ENCODE measurements at regions not wholly inside any gene's neighbourhood (a gene's known extent, or its start where the extent isn't known, plus 50 kb on each side); places are given as distances from the start of the nearest gene placed in this dataset.
"Not testable (repeated sequence)": the region's sequence is repeated elsewhere in the genome, so short reads cannot be mapped to it uniquely, and the experiment has no call there.

DNA sequence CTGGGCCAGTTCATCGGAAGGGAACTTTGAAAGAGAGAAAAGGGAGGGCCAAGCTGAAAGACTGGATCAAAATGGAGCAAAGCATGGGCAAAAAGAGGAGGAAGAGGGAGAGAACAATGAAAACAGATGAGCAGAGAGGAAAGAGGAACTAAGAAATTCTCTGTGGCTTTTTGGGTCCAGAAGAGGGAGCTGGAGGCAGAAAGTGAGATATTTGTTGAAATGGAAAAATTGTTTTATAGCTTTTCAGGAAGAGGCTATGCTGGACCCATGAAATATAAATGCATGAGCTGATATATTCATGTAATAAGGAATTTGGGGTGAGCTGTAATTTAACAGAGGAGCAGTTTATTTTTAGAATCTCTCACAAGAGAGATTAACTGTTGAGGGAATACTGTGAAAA, 457.3 kb downstream of the DMAC1 start:
- DNase-seq (ENCODE audit: low spot score) = no peak

DNA sequence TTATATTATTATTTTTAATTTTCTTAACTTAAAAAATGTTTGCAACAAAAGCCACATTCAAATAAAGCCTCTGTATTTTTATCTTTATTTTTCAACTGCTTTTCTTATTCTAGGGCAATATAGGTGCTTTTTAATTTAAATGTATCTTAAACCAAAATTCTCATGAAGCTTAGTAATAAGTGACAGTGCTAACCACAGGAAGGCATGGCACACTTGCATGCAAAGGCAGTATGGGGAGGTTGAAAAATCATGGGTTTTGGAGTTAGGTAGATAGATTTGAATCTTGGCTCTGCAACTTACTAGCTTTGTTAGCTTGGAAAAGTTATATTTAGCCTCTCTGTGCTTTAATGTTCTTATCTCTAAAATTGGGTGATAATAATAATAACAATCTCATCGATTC, 458.0 kb downstream of the DMAC1 start:
- DNase-seq (ENCODE audit: low spot score) = no peak

- no peak for DNase-seq (ENCODE audit: low spot score)
These were observed 459.1 kb downstream of the DMAC1 start for GRCh38 chr9:7340451-7340850.

DNA sequence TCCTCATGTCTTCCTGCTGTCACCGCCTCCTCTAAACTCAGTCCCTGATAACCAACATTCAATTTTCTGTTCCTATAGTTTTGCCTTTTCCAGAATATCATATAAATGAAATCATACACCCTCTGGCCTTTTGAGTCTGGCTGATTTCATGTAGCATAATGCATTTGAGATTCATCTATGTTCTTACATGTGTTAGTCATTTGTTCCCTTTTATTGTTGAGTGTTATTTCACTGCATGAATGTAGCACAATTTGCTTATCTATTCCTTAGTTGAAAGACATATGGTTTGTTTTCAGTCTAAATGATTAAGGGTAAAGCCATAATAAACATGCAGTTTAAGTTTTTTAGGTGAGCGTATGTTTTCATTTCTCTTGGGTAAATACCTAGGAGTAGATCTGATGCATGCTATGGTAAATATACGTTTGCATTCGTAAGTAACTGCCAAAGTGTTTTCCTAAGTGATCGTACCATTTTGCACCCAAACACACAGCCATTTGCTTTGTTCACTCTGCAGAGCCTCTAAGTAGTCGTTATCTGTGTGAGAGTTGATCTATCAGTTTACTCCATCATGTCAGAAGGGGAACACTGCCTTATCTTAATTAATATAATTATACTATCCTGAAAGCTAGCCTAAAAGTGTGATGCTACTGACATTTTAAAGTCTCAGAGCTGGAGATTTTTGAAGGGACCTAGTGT, 460.8 kb downstream of the DMAC1 start:
- no peak for DNase-seq (ENCODE audit: low spot score)

- DNase-seq (ENCODE audit: low spot score) = no peak
These were observed 463.1 kb downstream of the DMAC1 start for GRCh38 chr9:7336356-7337065.

DNA sequence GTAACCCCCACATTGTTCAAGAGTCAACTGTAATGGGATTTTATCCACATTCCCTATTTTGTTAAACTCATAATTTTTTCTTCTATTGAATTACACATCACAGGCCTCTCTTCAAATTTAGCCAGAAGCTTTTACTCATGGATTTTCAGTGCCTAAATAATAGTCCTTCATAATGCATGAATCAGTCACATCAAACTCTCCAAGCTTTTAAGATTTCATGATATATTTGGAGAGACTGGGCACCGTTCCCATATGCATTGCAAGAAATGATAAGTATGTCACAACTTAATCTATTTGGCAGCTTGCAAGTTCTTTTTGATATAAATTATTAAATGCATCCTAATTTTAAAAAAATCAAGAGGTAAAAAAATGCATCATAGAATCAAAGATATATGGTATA, 465.9 kb downstream of the DMAC1 start:
- no peak for DNase-seq (ENCODE audit: low spot score)

DNA sequence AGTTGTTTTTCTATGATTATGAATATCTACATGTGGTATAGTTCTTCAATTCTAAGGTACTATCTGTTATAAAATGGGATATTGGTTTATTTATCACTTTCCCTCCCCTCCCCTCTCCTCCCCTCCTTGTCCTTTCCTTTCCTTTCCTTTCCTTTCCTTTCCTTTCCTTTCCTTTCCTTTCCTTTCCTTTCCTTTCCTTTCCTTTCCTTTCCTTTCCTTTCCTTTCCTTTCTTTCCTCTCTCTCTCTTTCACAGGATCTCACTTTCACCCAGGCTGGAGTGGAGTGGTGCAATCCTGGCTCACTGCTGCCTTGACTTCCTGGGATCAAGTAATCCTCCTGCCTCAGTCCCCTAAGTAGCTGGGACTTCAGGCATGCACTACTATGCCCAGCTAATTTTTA, 466.8 kb downstream of the DMAC1 start:
- DNase-seq (ENCODE audit: low spot score) = no peak

GRCh38 chr9:7328453-7328852, 471.1 kb downstream of the DMAC1 start:
- no peak for DNase-seq (ENCODE audit: low spot score)

GRCh38 chr9:7325995-7326394, 473.6 kb downstream of the DMAC1 start:
- no peak for DNase-seq (ENCODE audit: low spot score)

DNA sequence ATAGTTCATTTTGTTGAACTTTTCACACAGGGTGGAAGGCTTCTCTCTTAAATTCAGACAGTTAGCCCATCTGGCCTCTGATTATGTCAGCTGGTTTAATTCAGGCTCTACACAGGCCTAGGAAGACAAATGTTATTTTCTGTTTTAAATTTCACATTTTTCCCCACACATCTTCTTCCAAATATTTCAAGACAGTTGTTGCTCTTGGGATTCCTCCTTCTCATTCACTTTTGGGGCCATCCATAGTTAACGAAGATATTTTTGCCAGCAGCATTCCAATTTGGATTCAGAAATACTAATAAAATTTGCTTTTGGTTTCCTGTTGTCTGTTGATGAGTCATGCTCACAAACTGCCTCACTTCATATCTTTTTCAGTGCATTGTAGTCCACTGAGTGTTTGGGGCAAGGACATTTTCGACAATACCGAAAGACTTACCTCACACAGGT, 475.4 kb downstream of the DMAC1 start:
- DNase-seq (ENCODE audit: low spot score) = no peak

- no peak for DNase-seq (ENCODE audit: low spot score)
These were observed 478.7 kb downstream of the DMAC1 start for GRCh38 chr9:7320841-7321240.

DNA sequence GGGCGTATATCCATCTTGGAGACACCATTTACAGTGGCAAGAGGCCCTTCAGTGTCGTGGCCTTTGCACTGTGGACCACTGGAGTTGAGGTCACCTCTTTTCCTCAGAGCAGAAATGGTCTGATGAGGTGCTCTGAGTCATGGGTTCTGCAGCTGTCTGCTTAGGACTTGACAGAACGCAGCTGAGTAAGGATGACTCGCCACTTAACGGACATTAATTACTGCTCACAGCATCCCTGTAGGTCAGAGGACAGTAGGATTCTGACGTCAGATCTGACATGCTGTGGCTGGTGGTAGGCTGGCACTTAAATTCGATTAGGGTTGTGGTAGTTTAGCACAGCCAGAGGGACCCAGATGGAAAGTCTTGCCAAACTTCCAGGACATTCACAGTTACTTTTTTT, 479.4 kb downstream of the DMAC1 start:
- peak; percentile 34 for DNase-seq (ENCODE audit: low spot score)

DNA sequence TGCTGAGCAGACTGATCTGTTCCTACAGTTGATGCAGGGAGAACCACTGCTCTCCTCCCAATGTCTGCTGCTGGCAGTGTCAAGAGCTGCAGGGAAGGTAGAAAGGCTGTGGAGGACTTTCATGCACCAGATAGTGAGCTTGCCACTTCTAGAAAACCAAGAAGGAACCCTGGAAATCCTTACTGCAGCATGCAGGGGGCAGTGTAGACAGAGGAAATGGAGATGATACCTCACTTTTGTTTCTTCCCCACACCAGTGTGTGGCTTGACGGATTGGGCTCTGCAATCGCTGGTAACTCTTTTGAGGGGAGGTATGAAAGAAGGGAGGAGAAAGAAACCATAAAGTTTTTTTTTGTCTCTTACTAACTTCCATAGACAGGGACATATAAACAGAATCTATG, 480.7 kb downstream of the DMAC1 start:
- no peak for DNase-seq (ENCODE audit: low spot score)

GRCh38 chr9:7316967-7317366, 482.6 kb downstream of the DMAC1 start:
- no peak for DNase-seq (ENCODE audit: low spot score)

DNA sequence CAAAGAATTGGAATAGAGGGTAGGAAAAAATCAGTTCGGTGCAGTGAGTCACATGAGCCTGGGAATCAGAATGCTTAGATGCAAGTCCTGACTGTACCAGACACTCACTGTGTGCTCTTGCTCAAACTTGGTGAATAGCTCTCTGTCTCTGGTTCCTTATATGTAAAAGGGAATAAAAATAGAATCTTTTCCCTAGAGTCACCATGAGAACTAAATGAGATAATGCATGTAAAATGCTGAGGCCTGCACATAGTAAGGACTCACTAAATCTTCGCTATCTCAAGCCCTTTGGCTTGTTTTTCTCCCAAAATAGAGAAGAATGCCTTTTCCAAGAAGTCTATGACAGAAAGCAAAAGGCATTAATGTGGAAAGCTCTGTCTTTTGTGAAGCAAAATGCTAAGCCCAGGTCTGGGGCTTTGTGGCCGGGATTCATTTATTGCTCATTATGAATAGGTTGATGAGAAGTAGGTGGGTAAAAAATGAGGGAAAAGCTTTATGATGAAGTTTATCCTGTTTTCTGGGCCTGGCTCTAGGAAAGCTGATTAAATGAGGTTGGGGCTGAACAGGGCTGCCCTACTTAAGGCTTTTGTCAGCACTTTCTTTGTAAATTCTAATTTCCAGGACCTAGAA, 483.3 kb downstream of the DMAC1 start:
- DNase-seq (ENCODE audit: low spot score) = no peak

GRCh38 chr9:7315746-7316145, 483.8 kb downstream of the DMAC1 start:
- no peak for DNase-seq (ENCODE audit: low spot score)

DNA sequence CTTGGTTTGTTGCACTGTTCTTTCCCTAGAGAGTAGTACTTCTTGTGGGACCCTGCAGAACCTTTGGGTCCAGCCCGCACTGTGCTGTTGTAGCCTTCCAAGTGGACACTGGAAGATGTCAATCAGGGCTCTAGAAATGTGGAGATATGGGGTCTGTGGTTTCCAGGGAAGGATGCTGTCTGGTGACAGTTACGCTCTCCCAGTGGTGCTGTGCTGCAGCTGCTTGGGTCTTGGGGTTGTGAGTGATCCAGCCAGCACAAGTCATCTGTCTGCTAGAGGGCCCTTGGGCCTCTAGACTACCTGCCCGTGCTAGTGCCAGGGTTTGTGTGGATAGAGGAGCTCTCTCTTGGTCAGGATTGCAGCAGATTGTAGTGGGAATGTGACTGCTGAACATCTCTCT, 484.5 kb downstream of the DMAC1 start:
- DNase-seq (ENCODE audit: low spot score) = no peak

DNA sequence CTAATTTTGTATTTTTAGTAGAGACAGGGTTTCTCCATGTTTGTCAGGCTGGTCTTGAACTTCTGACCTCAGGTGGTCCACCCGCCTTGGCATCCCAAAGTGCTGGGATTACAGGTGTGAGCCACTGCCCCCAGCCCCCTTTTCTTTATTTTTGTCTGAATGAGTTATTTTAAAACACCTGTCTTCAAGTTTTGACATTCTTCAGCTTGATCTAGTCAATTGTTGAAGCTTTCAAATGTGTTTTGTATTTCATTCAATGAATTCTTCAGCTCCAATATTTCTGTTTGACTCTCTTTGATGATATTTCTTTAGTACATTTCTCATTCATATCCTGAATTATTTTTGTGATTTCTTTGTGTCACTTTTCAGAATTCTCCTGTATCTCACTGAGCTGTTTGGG, 486.2 kb downstream of the DMAC1 start:
- DNase-seq (ENCODE audit: low spot score) = no peak

GRCh38 chr9:7309051-7309450, 490.5 kb downstream of the DMAC1 start:
- DNase-seq (ENCODE audit: low spot score) = not testable (repeated sequence)

GRCh38 chr9:7305677-7306076, 493.9 kb downstream of the DMAC1 start:
- DNase-seq (ENCODE audit: low spot score) = no peak

DNA sequence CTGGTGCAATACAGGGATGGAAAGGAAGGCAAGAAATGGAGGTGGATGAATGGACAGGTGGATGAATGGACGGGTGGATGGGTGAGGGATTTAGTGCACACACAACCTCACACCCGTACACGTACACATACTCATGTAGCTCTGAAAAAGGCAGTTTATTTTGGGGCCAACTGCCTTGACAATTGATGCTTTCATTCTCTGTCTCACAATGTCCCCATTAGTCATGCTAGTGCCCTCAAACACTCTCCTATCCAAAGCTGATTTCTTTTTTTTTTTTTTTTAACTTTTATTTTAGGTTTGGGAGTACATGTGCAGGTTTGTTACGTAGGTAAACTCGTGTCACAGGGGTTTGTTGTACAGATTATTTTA, 495.0 kb downstream of the DMAC1 start:
- DNase-seq (ENCODE audit: low spot score) = no peak

DNA sequence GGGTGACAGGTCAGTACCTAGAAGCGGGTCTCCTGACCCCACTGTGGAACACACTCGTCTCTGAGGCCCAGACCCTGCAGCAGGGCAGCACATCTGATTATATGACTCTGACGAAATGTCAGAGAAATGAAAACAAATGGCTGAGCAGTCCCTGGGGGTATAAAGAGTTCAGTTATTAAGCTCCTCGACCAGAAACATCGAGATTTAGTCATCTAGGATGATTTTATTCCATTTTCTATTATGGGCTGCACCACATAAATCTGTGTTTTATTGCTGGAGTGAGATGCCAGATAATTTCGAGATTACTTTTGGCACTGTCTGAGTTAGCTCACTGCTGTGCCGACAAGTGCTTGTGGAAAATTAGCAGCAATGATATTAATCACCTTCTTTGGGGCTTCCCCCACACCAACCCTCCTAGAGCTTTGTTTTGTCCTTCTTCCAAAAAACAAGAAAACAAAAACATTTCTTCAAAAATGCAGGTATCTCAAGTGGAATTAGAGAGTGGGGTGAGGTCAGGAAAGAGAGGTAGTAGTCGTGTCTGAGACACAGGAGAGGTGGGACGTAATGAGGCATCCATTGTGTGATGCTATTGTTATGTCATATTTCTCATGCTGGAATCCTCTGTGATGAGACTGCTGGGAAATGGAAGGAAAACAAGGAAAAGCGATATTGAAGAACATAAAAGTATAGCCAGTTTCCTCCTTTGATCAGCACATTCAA, 495.5 kb downstream of the DMAC1 start:
- no peak for DNase-seq (ENCODE audit: low spot score)

DNA sequence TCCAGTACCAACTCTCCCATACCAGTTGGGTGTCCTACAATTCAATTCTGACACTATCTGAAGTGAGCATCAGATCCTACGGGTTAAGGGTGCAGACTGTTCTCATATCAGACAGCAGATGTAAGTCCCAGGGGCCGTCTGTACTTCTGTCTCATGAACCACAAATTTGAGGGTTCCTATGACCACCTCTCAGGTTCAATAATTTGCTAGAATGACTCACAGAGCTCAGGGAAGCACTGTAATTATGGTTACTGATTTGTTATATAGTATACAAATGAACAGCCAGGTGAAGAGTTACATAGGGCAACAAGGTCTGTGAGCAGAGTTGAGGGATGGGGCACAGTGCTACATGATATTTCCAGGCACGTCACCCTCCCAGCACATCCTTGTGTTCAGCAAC, 499.1 kb downstream of the DMAC1 start:
- no peak for DNase-seq (ENCODE audit: low spot score)
